Mammary epithelial cell (primary cell): ENCODE measurements at regions not wholly inside any gene's neighbourhood (a gene's known extent, or its start where the extent isn't known, plus 50 kb on each side); places are given as distances from the start of the nearest gene placed in this dataset.
"Not testable (repeated sequence)": the region's sequence is repeated elsewhere in the genome, so short reads cannot be mapped to it uniquely, and the experiment has no call there.

Experiments used
- EZH2 ChIP-seq: IDR thresholded peaks from 2 replicates; pipeline ENCODE4 v1.6.1; 2012; ENCODE audit warnings: low read length, inconsistent platforms, borderline replicate concordance
- TF ChIP-seq, protein P1 (sequence below), 2 donors: IDR thresholded peaks in 1 of 2; conservative IDR thresholded peaks in 1 of 2; 2 replicates each; pipeline ENCODE4 v1.5.1; 2011 to 2012; ENCODE audit warnings: inconsistent platforms in 2 of 2, low read length in 2 of 2, mild to moderate bottlenecking in 2 of 2, control low read depth in 1 of 2, low read depth in 1 of 2; ENCODE audit not compliant: insufficient read depth in 1 of 2; ENCODE audit errors: extremely low read depth in 1 of 2

DNA sequence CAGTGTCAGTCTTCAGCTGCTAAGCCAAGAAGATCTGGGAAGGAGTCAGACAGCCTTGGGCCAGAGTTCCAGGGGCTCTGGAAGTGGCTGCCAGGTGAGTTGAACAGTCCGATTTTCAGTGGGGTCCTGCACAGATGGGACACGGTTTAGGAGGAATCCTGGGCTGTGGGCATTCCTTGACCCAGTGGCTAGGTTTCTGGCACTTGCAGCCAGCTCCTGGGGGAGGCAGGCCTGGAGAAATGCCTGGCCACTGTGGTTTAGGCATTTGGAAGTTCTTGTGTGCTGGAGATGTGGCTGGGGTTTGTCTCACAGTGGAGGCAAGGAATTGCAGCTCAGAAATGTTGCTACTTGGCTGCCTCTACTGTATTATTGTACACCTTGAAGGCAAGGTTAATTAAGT is 286.4 kb upstream of the C1orf174 start:
- TF ChIP-seq, protein P1, sequence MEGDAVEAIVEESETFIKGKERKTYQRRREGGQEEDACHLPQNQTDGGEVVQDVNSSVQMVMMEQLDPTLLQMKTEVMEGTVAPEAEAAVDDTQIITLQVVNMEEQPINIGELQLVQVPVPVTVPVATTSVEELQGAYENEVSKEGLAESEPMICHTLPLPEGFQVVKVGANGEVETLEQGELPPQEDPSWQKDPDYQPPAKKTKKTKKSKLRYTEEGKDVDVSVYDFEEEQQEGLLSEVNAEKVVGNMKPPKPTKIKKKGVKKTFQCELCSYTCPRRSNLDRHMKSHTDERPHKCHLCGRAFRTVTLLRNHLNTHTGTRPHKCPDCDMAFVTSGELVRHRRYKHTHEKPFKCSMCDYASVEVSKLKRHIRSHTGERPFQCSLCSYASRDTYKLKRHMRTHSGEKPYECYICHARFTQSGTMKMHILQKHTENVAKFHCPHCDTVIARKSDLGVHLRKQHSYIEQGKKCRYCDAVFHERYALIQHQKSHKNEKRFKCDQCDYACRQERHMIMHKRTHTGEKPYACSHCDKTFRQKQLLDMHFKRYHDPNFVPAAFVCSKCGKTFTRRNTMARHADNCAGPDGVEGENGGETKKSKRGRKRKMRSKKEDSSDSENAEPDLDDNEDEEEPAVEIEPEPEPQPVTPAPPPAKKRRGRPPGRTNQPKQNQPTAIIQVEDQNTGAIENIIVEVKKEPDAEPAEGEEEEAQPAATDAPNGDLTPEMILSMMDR (conservative IDR thresholded peaks at IDR 0.05 in 1 of 2, IDR thresholded peaks at IDR 0.05 in 1 of 2; ENCODE audit: extremely low read depth in 1 of 2, insufficient read depth in 1 of 2, low read depth in 1 of 2, low read length in 2 of 2) = not testable (repeated sequence)
- not testable (repeated sequence) for TF ChIP-seq EZH2
